SU-DHL-6 (cell line): ENCODE measurements at regions not wholly inside any gene's neighbourhood (a gene's known extent, or its start where the extent isn't known, plus 50 kb on each side); places are given as distances from the start of the nearest gene placed in this dataset.
"Not testable (repeated sequence)": the region's sequence is repeated elsewhere in the genome, so short reads cannot be mapped to it uniquely, and the experiment has no call there.

Source experiments
- H2AFZ ChIP-seq: fragments of 200-600 bp; sonication (generic); 2 replicates; pipeline ENCODE4 v1.6.1; 2014; ENCODE audit warnings: low read depth, mild to moderate bottlenecking, moderate library complexity, mixed read lengths, antibody characterized with exemption, low read length; ENCODE audit not compliant: severe bottlenecking
- H3F3A ChIP-seq: fragments of 200-600 bp; shearing (Covaris generic); 2 replicates; pipeline ENCODE4 v1.6.0; 2016; ENCODE audit warnings: antibody characterized with exemption, mild to moderate bottlenecking; ENCODE audit not compliant: insufficient read depth
- H3K27ac ChIP-seq: fragments of 200-600 bp; sonication (generic); 2 replicates; pipeline ENCODE4 v1.5.1; 2016; ENCODE audit warnings: low read depth, mild to moderate bottlenecking, low read length, moderate library complexity, mixed read lengths
- H3K27me3 ChIP-seq: fragments of 200-600 bp; sonication (generic), shearing (Covaris generic); 2 replicates; pipeline ENCODE4 v1.6.0; 2014; ENCODE audit warnings: mild to moderate bottlenecking, low read length
- H3K36me3 ChIP-seq: fragments of 200-600 bp; sonication (generic); 2 replicates; pipeline ENCODE4 v1.6.1; 2014; ENCODE audit warnings: mild to moderate bottlenecking, low read length, mixed read lengths
- H3K4me2 ChIP-seq: fragments of 300-600, 200-600 bp; shearing (Covaris generic), sonication (generic); 2 replicates; pipeline ENCODE4 v1.6.0; 2014; ENCODE audit warnings: low read length, low read depth, mild to moderate bottlenecking; ENCODE audit not compliant: poor library complexity, severe bottlenecking
- H3K4me3 ChIP-seq: fragments of 200-600 bp; sonication (generic); 2 replicates; pipeline ENCODE4 v1.5.1; 2014; ENCODE audit warnings: antibody characterized with exemption, low read length, mild to moderate bottlenecking, mixed read lengths; ENCODE audit not compliant: insufficient read depth, poor library complexity, severe bottlenecking
- H3K79me2 ChIP-seq: fragments of 200-600 bp; sonication (generic); 2 replicates; pipeline ENCODE4 v1.6.1; 2014; ENCODE audit warnings: mild to moderate bottlenecking, low read length, moderate library complexity; ENCODE audit not compliant: insufficient read depth
- H3K9ac ChIP-seq: fragments of 200-600 bp; sonication (generic); 2 replicates; pipeline ENCODE4 v1.7.0; 2014; ENCODE audit warnings: mild to moderate bottlenecking, low read length
- H3K9me2 ChIP-seq: fragments of 200-600 bp; sonication (generic); replicated peaks from 2 replicates; pipeline ENCODE4 v1.6.1; 2014; ENCODE audit warnings: low read length; ENCODE audit not compliant: insufficient read depth
- H3K9me3 ChIP-seq: fragments of 200-600 bp; sonication (generic); 2 replicates; pipeline ENCODE4 v1.6.1; 2014; ENCODE audit warnings: low read length, mixed read lengths; ENCODE audit not compliant: insufficient read depth
- H4K20me1 ChIP-seq: fragments of 200-600 bp; sonication (generic); 2 replicates; pipeline ENCODE4 v1.6.1; 2014; ENCODE audit warnings: low read depth, mild to moderate bottlenecking, antibody characterized with exemption, low read length, moderate library complexity, mixed read lengths
- EZH2phosphoT487 ChIP-seq: fragments of 200-600 bp; sonication (generic), shearing (Covaris generic); conservative IDR thresholded peaks from 2 replicates; pipeline ENCODE4 v1.6.1; 2018; ENCODE audit warnings: mild to moderate bottlenecking, antibody characterized with exemption, low read length, moderate library complexity, mixed read lengths
- TF ChIP-seq, protein P1 (sequence below): fragments of 200-600 bp; sonication (generic); IDR thresholded peaks from one replicate; pipeline ENCODE4 v1.5.1; 2017; ENCODE audit warnings: antibody characterized with exemption, mild to moderate bottlenecking, low read length, moderate library complexity; ENCODE audit not compliant: insufficient read depth, poor library complexity, severe bottlenecking

DNA sequence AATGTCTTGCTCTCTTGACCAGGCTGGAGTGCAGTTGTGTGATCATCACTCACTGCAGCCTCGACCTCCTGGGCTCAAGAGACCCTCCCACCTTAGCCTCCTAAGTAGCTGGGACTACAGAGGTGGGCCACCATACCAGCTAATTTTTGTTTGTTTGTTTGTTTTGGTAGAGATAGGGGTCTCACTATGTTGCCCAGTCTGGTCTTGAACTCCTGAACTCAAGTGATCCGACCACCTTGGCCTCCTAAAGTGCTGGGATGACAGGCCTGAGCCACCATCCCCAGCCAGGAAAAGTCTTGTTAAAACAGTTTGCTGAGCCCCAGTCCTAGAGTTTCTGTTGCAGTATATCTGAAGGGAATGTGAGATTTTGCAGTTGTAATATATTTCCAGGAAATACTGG is 83.9 kb downstream of the SKIDA1 start:
- no peaks in the 10 kb centered on the region for H3K36me3 ChIP-seq
- H3K79me2 ChIP-seq, result no peaks in the 10 kb centered on the region
- H3F3A ChIP-seq, result no peaks in the 10 kb centered on the region
- TF ChIP-seq, protein P1, sequence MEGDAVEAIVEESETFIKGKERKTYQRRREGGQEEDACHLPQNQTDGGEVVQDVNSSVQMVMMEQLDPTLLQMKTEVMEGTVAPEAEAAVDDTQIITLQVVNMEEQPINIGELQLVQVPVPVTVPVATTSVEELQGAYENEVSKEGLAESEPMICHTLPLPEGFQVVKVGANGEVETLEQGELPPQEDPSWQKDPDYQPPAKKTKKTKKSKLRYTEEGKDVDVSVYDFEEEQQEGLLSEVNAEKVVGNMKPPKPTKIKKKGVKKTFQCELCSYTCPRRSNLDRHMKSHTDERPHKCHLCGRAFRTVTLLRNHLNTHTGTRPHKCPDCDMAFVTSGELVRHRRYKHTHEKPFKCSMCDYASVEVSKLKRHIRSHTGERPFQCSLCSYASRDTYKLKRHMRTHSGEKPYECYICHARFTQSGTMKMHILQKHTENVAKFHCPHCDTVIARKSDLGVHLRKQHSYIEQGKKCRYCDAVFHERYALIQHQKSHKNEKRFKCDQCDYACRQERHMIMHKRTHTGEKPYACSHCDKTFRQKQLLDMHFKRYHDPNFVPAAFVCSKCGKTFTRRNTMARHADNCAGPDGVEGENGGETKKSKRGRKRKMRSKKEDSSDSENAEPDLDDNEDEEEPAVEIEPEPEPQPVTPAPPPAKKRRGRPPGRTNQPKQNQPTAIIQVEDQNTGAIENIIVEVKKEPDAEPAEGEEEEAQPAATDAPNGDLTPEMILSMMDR, result no peak
- no peak for TF ChIP-seq EZH2phosphoT487
- H3K4me2 ChIP-seq, result no peak overlapping the region
- H3K9me2 ChIP-seq, result no peaks in the 10 kb centered on the region
- no peak overlapping the region for H3K4me3 ChIP-seq
- H3K27ac ChIP-seq, result no peak overlapping the region
- no peak overlapping the region for H2AFZ ChIP-seq
- H3K9ac ChIP-seq, result no peak overlapping the region
- H3K9me3 ChIP-seq, result no peaks in the 10 kb centered on the region
- H4K20me1 ChIP-seq, result no peaks in the 10 kb centered on the region
- no peaks in the 10 kb centered on the region for H3K27me3 ChIP-seq

DNA sequence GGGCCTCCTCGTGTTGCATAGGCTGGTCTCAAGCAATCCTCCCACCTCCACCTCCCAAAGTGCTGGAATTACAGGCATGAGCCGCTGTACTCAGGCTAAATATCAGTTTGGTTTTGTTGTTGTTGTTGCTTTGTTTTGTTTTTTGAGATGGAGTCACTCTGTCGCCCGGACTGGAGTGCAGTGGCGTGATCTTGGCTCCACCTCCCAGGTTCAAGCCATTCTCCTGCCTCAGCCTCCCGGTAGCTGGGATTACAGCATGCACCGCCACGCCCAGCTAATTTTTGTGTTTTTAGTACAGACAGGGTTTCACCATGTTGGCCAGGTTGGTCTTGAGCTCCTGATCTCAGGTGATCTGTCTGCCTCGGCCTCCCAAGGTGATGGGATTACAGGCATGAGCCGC is 86.6 kb downstream of the SKIDA1 start:
- H3K9ac ChIP-seq, H3K9me3 ChIP-seq, H4K20me1 ChIP-seq, H3F3A ChIP-seq, H3K4me2 ChIP-seq, H2AFZ ChIP-seq, H3K36me3 ChIP-seq, H3K27ac ChIP-seq, H3K79me2 ChIP-seq, H3K9me2 ChIP-seq, H3K27me3 ChIP-seq, H3K4me3 ChIP-seq: not testable (repeated sequence)

DNA sequence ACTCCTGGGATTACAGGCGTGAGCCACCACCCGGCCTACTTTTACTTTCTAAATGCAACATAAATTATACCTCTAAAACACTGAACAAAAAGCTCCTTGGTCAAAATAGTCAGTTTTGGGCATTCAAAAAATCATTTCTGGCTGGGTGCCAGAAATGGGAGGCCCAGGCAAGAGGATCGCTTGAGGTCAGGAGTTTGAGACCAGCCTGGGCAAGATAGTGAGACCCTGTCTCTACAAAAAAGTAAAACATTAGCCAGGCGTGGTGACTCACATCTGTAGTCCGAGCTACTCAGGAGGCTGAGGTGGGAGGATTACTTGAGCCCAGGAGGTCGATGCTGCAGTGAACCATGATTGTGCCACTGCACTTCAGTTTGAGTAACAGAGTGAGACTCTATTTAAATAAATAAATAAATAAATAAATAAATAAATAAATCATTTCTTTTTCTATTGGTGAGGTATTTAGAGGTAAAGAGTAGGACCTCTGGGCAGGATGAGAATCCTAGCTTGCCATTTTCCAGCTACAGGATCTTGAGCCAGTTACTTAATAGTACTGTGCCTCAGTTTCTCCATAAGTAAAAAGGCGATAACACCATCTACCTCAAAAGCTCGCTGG is 87.6 kb downstream of the SKIDA1 start:
- H3K27me3 ChIP-seq, result no peaks in the 10 kb centered on the region
- no peak overlapping the region for H2AFZ ChIP-seq
- H3K9me2 ChIP-seq, result no peaks in the 10 kb centered on the region
- H3K4me3 ChIP-seq, result no peak overlapping the region
- H3K27ac ChIP-seq, result no peak overlapping the region
- no peaks in the 10 kb centered on the region for H3F3A ChIP-seq
- TF ChIP-seq, protein P1, result no peak
- TF ChIP-seq EZH2phosphoT487, result no peak
- no peaks in the 10 kb centered on the region for H4K20me1 ChIP-seq
- no peaks in the 10 kb centered on the region for H3K9me3 ChIP-seq
- H3K9ac ChIP-seq, result no peak overlapping the region
- no peak overlapping the region for H3K4me2 ChIP-seq
- H3K79me2 ChIP-seq, result no peaks in the 10 kb centered on the region
- no peaks in the 10 kb centered on the region for H3K36me3 ChIP-seq

DNA sequence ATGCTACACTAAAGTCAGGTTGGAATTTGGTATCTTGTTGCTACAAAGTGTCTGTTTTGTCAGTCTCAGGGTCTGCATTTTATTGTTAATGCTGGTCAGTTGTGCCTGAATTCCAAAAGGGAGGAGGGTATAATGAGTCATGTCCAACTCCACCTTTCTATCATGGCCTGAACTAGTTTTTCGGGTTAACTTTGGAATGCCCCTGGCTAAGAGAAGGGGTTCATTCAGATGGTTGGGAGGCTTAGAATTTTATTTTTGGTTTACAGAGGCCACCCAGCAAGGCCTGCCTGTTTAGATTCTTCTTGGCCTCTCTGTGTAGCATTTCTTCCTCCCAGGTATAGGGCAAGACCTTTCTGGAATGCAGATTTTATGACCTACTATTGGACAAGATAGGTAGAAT is 93.2 kb downstream of the SKIDA1 start:
- H3K36me3 ChIP-seq, result no peaks in the 10 kb centered on the region
- H3K27ac ChIP-seq, result no peak overlapping the region
- no peak overlapping the region for H3K4me2 ChIP-seq
- H3F3A ChIP-seq, result no peaks in the 10 kb centered on the region
- H3K9me2 ChIP-seq, result no peaks in the 10 kb centered on the region
- no peaks in the 10 kb centered on the region for H3K27me3 ChIP-seq
- no peak overlapping the region for H2AFZ ChIP-seq
- no peaks in the 10 kb centered on the region for H3K9me3 ChIP-seq
- H3K4me3 ChIP-seq, result no peak overlapping the region
- no peaks in the 10 kb centered on the region for H4K20me1 ChIP-seq
- H3K79me2 ChIP-seq, result no peaks in the 10 kb centered on the region
- H3K9ac ChIP-seq, result no peak overlapping the region
- TF ChIP-seq, protein P1, result no peak
- TF ChIP-seq EZH2phosphoT487, result no peak
